ENCODE measurements at regions not wholly inside any gene's neighbourhood (a gene's known extent, or its start where the extent isn't known, plus 50 kb on each side); places are given as distances from the start of the nearest gene placed in this dataset.

DNA sequence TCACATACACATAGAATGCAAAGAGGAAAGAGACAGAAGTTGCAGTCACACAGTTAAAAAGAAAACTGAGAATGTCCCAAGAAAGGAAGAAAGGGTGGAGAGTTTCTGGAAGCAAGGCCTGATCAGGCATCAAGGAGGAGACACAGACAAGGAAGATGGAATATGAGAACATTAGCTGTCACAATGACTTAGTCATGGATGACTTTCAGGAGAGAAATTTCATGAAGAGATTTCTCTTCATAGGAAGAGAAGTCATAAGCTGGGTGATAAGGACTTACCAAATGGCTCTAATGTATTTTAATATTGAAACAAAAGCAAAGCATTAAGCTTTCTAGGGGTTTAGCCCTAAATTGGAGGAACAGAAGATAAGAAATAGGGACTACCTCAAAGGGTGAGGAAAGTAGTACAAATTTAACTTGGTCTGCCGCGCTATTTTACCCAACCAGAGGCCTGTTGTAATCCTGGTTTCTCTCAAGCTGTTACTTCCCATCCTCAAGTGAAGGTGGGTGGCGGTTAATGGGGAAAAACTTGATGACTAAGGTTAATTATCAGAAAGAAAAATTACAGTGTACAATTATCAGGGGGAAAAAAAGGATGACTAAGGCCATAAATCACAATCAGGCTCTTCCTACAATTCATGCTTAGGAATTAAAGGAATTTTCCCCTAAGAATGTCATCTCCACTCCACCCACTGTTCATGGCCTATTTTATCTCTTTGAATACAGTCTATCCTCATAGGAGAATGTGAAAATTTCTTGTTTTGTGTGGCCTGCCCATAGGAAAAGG lies 93.9 kb upstream of the ADGRL2 start:
- no peaks in the 10 kb centered on the region for H3K9me3 ChIP-seq (ENCODE audit: control insufficient read depth in 4 of 4, insufficient read depth in 3 of 4, low read length in 3 of 4)
- H3K36me3 ChIP-seq (ENCODE audit: control insufficient read depth in 4 of 4, insufficient read depth in 4 of 4, low read length in 4 of 4), result no peaks in the 10 kb centered on the region
- H3K27ac ChIP-seq (ENCODE audit: low read depth in 1 of 2, low read length in 1 of 2), result no peak overlapping the region
- no peaks in the 10 kb centered on the region for H3K27me3 ChIP-seq (ENCODE audit: control insufficient read depth in 3 of 3, insufficient read depth in 3 of 3, low read length in 2 of 3)
- ATAC-seq (ENCODE audit: insufficient read depth, low FRiP score) (peak; percentile 50), DNase-seq (no peak)
- H3K9ac ChIP-seq (ENCODE audit: insufficient read depth in 1 of 2, low read length in 2 of 2), result no peak overlapping the region
- 92% methylated on average over 3 of the region's 3 CpGs for WGBS, 2 donors
- peaks cover 0 to 7% (median 0%) of the 10 kb centered on the region in 5 donors for H3K4me1 ChIP-seq (ENCODE audit: control insufficient read depth in 5 of 5, insufficient read depth in 5 of 5, low read length in 5 of 5)
- H3K4me3 ChIP-seq, result no peak overlapping the region
- TF ChIP-seq, protein P1, sequence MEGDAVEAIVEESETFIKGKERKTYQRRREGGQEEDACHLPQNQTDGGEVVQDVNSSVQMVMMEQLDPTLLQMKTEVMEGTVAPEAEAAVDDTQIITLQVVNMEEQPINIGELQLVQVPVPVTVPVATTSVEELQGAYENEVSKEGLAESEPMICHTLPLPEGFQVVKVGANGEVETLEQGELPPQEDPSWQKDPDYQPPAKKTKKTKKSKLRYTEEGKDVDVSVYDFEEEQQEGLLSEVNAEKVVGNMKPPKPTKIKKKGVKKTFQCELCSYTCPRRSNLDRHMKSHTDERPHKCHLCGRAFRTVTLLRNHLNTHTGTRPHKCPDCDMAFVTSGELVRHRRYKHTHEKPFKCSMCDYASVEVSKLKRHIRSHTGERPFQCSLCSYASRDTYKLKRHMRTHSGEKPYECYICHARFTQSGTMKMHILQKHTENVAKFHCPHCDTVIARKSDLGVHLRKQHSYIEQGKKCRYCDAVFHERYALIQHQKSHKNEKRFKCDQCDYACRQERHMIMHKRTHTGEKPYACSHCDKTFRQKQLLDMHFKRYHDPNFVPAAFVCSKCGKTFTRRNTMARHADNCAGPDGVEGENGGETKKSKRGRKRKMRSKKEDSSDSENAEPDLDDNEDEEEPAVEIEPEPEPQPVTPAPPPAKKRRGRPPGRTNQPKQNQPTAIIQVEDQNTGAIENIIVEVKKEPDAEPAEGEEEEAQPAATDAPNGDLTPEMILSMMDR (IDR thresholded peaks at IDR 0.05; ENCODE audit: control extremely low read depth, extremely low read depth), result no peak

DNA sequence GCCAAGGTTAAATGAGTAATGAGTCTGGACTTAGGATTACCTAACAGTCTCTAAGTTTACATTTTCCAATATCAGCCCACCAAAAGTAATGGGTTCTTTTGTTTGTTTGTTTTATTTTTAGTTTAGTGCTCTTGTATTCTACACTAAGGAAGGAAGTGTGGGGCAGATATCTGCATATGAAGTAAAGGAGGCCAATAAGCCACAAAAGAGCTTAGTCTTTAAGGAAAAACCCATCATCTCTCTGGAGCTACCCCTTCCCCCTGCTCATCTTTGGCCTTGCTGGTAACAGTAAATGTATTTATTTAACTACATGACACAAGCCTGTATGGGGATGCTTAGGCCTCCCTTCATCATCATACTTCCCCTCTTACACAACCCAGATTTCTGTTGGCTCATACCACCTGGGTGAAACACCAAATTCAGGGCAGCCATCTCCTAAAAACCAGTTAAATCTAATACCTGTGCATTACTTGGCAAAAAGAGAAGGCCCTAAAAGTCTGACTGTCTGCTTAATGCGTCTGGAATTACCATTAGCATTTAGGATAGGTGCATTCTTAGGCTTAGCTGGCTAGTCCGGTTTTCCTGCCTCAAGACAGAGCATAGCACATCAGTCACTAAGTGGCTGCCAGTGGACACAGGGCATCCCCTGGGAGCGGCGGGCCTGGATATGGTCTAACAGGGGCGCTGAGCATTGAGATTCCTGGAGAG lies 96.8 kb upstream of the ADGRL2 start:
- no peak overlapping the region for H3K27ac ChIP-seq (ENCODE audit: low read depth in 1 of 2, low read length in 1 of 2)
- no peaks in the 10 kb centered on the region for H3K27me3 ChIP-seq (ENCODE audit: control insufficient read depth in 3 of 3, insufficient read depth in 3 of 3, low read length in 2 of 3)
- no peak overlapping the region for H3K4me3 ChIP-seq
- H3K9me3 ChIP-seq (ENCODE audit: control insufficient read depth in 4 of 4, insufficient read depth in 3 of 4, low read length in 3 of 4), result no peaks in the 10 kb centered on the region
- H3K36me3 ChIP-seq (ENCODE audit: control insufficient read depth in 4 of 4, insufficient read depth in 4 of 4, low read length in 4 of 4), result no peaks in the 10 kb centered on the region
- TF ChIP-seq, protein P1 (IDR thresholded peaks at IDR 0.05; ENCODE audit: control extremely low read depth, extremely low read depth), result no peak
- ATAC-seq (ENCODE audit: insufficient read depth, low FRiP score) (no peak), DNase-seq (no peak)
- WGBS, 2 donors, result 92 to 97% methylated on average over 5 of the region's 5 CpGs
- no peak overlapping the region for H3K9ac ChIP-seq (ENCODE audit: insufficient read depth in 1 of 2, low read length in 2 of 2)
- peaks cover 0 to 5% (median 0%) of the 10 kb centered on the region in 5 donors for H3K4me1 ChIP-seq (ENCODE audit: control insufficient read depth in 5 of 5, insufficient read depth in 5 of 5, low read length in 5 of 5)

- Histone ChIP-seq H3K9ac (ENCODE audit: insufficient read depth in 1 of 2, low read length in 2 of 2) (no peak overlapping the region), H3K27me3 (ENCODE audit: control insufficient read depth in 3 of 3, insufficient read depth in 3 of 3, low read length in 2 of 3) (no peaks in the 10 kb centered on the region), H3K36me3 (ENCODE audit: control insufficient read depth in 4 of 4, insufficient read depth in 4 of 4, low read length in 4 of 4) (no peaks in the 10 kb centered on the region), H3K4me1 (ENCODE audit: control insufficient read depth in 5 of 5, insufficient read depth in 5 of 5, low read length in 5 of 5) (peaks cover 0 to 5% (median 0%) of the 10 kb centered on the region in 5 donors), H3K9me3 (ENCODE audit: control insufficient read depth in 4 of 4, insufficient read depth in 3 of 4, low read length in 3 of 4) (no peaks in the 10 kb centered on the region), H3K4me3 (no peak overlapping the region), H3K27ac (ENCODE audit: low read depth in 1 of 2, low read length in 1 of 2) (no peak overlapping the region)
- WGBS, 2 donors, result 69 to 75% methylated on average over 3 of the region's 3 CpGs
- TF ChIP-seq, protein P1 (IDR thresholded peaks at IDR 0.05; ENCODE audit: control extremely low read depth, extremely low read depth), result no peak
- ATAC-seq (ENCODE audit: insufficient read depth, low FRiP score) (no peak), DNase-seq (no peak)
These were observed 97.4 kb upstream of the ADGRL2 start for GRCh38 chr1:81703391-81703755.

All from lung (tissue), 11 donors.